ENCODE measurements at regions not wholly inside any gene's neighbourhood (a gene's known extent, or its start where the extent isn't known, plus 50 kb on each side); places are given as distances from the start of the nearest gene placed in this dataset.

DNA sequence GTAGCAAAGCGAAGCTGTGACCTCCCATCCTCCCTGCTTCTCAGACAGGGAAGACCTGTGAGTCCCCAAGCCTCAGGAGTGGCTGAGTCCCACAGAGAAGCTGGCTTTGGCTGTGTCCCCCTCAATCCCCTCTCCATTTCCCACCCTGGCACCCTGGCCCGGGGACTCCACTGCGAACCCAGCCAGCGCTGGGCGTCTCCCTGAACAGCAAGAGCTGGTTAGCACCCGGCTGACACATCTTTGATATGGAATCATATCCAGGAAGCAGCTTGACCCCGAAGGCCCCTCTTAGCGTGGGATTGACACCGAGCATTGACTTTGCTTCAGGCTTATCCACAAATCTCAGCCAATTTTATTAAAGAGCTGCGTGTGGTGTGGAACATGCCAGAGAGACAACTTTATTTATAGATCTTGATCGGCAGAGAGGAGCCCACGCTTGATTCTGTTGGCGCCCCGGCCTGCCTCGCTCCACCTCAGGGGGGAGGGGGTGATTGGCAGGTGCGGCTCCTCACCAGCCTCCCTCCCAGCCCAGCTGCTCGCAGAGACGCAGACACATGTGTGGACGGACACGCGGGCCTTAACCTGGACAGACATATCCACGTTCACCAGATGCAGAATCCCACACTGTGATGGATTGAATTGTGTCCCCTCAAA, 120.7 kb upstream of the MVB12B start:
- H3K4me3 ChIP-seq (replicated peaks in 1 of 3; ENCODE audit: insufficient read depth in 1 of 3, low read depth in 1 of 3, low read length in 3 of 3) = no peak overlapping the region
- no peak overlapping the region for H2AFZ ChIP-seq (ENCODE audit: low read depth, low read length)
- H3K27ac ChIP-seq (ENCODE audit: insufficient read depth, low read depth, low read length) = no peak overlapping the region
- no peaks in the 10 kb centered on the region for H3K9me1 ChIP-seq (replicated peaks; ENCODE audit: control insufficient read depth, extremely low read depth, insufficient read depth, low read length)
- peaks cover 4 to 13% of the 10 kb centered on the region in 2 experiments for H3K27me3 ChIP-seq (ENCODE audit: control insufficient read depth in 2 of 2, insufficient read depth in 2 of 2, low read length in 2 of 2)
- CTCF ChIA-PET = no interaction called here
- dilution Hi-C loops (cut with MboI; ENCODE audit: extremely low pct_ligation_motif_present, low sequenced_read_pairs) = no loop called here
- no peak overlapping the region for H3K4me2 ChIP-seq (ENCODE audit: insufficient read depth, low read length)
- H3K9ac ChIP-seq (replicated peaks; ENCODE audit: extremely low read depth, insufficient read depth, low read length) = no peak overlapping the region
- no peaks in the 10 kb centered on the region for H3K36me3 ChIP-seq (ENCODE audit: control insufficient read depth in 2 of 2, extremely low read depth in 1 of 2, insufficient read depth in 2 of 2, low read length in 2 of 2)
- BruUV-seq (replicated peaks) = no TSS peak
- FAIRE-seq = no peak
- no peaks in the 10 kb centered on the region for H3K4me1 ChIP-seq (ENCODE audit: control insufficient read depth, extremely low read depth, insufficient read depth, low read length)
- intact Hi-C loops (cut with micrococcal nuclease) = no loop called here
- no peaks in the 10 kb centered on the region for H3K79me2 ChIP-seq (ENCODE audit: control insufficient read depth, insufficient read depth, low read length)
- H4K20me1 ChIP-seq (replicated peaks; ENCODE audit: control insufficient read depth, extremely low read depth, insufficient read depth, low read length) = no peaks in the 10 kb centered on the region
- POLR2A ChIA-PET = no interaction called here
- TF ChIP-seq FOS (IDR thresholded peaks at IDR 0.05; ENCODE audit: borderline replicate concordance, insufficient read depth, low read length) (no peak), POLR2A (IDR thresholded peaks at IDR 0.05; ENCODE audit: low read depth, low read length) (no peak), GATA2 (IDR thresholded peaks at IDR 0.05; ENCODE audit: insufficient read depth, insufficient read length, low read depth, low read length) (no peak), JUN (IDR thresholded peaks at IDR 0.05; ENCODE audit: borderline replicate concordance, insufficient read depth, insufficient read length, low read depth) (no peak), EZH2 (IDR thresholded peaks at IDR 0.05; ENCODE audit: borderline replicate concordance, low read depth, low read length, severe bottlenecking) (no peak), MYC (IDR thresholded peaks at IDR 0.05; ENCODE audit: low read depth, low read length) (no peak), POLR2AphosphoS5 (IDR thresholded peaks at IDR 0.05; ENCODE audit: insufficient read depth, low read depth, low read length) (no peak)
- TF ChIP-seq, protein P1, sequence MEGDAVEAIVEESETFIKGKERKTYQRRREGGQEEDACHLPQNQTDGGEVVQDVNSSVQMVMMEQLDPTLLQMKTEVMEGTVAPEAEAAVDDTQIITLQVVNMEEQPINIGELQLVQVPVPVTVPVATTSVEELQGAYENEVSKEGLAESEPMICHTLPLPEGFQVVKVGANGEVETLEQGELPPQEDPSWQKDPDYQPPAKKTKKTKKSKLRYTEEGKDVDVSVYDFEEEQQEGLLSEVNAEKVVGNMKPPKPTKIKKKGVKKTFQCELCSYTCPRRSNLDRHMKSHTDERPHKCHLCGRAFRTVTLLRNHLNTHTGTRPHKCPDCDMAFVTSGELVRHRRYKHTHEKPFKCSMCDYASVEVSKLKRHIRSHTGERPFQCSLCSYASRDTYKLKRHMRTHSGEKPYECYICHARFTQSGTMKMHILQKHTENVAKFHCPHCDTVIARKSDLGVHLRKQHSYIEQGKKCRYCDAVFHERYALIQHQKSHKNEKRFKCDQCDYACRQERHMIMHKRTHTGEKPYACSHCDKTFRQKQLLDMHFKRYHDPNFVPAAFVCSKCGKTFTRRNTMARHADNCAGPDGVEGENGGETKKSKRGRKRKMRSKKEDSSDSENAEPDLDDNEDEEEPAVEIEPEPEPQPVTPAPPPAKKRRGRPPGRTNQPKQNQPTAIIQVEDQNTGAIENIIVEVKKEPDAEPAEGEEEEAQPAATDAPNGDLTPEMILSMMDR (IDR thresholded peaks at IDR 0.05; ENCODE audit: extremely low read depth in 1 of 2, insufficient read depth in 1 of 2, low read depth in 1 of 2, low read length in 2 of 2) = no peak
- TF ChIP-seq, protein P2, sequence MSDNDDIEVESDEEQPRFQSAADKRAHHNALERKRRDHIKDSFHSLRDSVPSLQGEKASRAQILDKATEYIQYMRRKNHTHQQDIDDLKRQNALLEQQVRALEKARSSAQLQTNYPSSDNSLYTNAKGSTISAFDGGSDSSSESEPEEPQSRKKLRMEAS (IDR thresholded peaks at IDR 0.05; ENCODE audit: insufficient read depth, insufficient read length) = no peak
- DNase-seq (ENCODE audit: low read depth, low spot score) = no peak
- H3K9me3 ChIP-seq (replicated peaks; ENCODE audit: control insufficient read depth, insufficient read depth, low read length) = no peaks in the 10 kb centered on the region

Measured in endothelial cell of umbilical vein (primary cell).